ENCODE measurements at regions not wholly inside any gene's neighbourhood (a gene's known extent, or its start where the extent isn't known, plus 50 kb on each side); places are given as distances from the start of the nearest gene placed in this dataset.
"Not testable (repeated sequence)": the region's sequence is repeated elsewhere in the genome, so short reads cannot be mapped to it uniquely, and the experiment has no call there.

DNA sequence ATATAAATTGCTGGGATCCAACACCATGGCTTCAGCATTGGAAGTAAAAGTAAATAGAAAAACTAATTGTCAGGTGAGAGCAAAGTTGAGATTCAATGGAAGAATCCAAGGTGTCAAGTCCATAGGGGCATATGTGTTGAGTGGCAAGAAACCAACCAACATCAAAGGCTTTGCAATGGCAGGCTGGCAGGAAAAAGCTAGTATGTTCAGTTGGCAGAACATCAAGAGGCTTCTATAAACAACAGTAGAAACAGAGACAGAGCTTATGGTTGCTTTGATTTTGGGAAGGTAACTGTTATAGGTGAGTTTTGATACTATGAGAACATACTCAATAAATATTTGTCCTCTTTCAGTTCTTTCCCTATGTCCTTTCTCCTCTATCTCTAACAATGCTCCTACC is 553.7 kb upstream of the MDGA2 start:
- no peak for DNase-seq

DNA sequence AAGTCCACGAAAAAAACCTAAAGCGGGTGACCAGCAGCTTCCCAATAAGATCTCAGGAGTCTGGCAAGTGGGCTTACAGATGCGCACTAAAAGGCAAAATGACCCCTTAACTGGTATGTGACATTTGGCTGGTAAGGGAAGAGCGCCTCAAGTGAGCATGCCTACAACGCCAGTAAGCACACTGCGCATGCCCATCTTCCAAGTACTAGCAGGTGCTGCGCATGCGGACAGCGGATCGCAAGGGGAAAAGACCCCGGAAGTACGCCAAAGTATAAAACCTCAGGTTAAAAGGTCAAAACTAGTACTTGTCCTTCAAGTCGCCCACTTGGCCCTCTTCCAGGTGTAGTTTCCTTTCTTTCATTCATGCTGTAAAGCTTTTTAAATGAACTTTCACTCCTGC is 518.5 kb upstream of the MDGA2 start:
- no peak for DNase-seq

DNA sequence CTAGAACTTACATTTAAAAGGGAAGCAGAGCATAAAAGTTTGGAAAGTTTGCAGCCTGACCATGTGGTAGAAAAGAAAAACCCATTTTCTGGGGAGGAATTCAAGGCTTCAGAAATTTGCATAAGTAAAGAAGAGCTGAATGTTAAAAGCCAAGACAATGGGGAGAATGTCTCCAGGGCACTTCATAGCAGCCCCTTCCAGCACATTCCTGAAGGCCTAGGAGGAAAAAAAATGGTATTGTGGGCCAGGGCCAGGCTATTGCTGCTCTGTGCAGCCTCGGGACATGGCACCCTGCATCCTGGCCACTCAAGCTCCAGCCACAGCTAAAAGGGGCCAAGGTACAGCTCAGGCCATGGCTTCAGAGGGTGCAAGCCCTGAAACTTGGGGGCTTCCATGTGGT is 474.2 kb upstream of the MDGA2 start:
- DNase-seq, result not testable (repeated sequence)

DNA sequence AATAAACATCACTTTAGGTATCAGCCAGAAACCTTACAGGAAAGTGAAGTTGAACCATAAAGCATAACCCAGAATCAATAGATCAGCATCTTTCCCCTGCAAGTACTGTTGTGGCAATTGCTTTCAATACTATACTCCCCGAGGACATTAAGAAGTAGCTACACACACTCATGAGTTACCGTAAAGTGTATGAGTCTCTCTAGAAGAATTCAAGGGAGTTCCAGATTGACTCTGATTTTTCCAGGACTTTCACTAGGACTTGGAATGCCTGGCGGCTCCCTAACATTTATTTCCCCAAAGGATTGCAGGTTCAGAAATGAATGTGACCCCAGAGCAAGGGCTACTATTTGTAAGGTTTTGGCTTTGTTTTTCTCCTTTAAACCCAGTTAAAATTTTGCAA is 465.4 kb upstream of the MDGA2 start:
- DNase-seq, result no peak

DNA sequence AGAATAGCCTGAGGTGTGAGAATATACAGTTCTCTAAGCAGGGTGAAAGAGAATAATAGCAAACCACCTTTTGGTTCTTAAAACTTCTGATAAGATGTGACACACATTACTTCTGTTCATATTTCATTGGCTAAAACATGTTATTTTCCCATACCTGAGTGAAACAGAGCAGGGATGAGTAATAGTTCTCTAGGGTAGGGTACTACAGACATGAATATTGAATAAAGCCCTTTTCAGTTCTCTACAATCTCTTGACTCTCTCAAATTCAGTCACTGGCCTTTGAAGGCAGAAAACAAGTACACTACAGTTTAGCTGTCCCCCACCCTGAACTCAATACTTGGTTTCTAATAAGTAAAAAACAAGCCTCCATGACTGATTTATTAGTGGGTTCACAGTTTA is 454.1 kb upstream of the MDGA2 start:
- no peak for DNase-seq

DNA sequence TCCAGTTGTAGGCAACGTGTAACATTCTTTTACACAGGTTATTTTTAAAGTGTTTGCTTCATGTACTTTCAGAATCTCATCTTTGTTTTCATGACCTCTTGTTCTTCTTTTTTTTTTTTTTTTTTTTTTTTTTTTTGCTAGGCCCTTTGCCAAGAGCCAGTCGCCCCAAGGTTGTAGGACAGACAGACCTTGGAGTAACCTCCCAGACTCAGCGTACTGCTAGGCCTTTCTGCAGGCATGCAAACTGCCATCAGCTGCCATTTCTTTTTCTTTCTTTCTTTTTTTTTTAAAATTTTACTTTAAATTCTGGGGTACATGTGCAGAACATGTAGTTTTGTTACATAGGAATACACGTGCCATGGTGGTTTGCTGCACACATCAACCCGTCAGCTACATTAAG is 452.3 kb upstream of the MDGA2 start:
- no peak for DNase-seq

DNA sequence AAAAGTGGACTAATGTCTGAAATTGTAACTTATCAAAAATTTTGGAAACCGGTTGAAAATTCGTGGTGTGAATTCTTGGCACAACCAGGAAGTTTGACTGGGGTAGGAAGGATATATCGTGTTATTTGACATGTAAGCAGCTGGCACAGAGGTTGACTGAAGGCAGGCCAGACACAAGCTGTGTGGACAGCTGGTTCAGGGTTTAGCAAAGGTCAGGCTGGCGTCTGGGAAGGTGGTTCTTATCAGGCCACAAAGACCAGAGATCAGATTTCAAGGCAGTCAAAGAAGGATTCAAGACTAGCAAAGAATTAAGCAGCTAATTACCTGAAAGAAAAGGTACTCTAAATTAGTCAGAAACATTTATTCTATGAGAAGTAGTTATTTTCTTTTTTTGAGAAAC is 450.2 kb upstream of the MDGA2 start:
- DNase-seq, result no peak

DNA sequence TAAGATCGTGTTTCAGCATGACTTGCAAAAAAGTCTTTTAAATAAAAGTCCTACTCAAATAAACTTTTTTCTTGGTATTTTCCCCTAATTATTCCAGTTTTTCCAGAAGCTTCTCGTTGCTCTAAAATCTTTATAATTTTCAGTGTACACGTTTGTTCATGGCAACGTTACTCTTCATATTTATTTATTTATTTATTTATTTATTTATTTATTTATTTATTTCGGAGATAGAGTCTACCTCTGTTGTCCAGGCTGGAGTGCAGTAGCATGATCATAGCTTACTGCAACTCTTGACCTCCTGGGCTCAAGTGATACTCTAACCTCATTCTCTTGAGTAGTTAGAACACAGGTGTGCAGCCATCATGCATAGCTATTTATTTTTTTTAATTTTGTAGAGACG is 438.3 kb upstream of the MDGA2 start:
- no peak for DNase-seq

DNA sequence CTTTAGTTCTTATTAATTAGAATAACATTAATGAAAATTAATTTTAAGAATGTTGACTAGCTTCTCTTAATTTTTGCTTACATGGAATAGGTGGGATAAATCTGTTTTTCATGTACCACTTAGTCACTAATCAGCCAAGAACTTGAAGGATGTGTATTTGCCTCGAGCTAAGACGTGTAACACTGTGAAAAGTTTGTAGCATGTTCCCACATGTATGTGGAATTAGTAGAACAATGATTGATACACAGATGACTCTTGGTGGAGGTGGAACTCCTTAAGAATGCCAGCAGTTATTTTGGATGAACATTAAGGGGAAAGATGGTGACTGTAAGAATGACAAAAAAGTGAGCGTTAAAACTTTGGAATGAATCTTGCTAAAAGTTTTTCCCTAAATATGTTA is 435.7 kb upstream of the MDGA2 start:
- DNase-seq, result no peak

DNA sequence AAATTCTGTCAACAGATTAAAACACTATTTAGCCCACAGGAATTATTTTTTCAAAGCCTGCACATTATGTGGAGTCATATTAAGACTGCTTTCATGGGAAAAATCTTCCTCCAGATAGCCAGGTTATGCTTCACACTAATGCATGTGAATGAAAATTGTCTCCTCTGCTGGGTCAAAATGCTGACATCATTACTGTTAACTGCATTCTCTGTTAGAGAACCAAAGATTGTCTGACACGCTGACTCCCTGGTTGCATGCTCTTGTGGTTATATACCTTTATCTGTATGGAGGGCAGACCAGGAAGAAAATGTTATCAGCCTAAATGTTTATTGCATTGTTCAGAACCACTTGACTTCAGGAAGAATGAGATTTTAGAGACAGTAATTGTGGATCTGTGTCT is 432.2 kb upstream of the MDGA2 start:
- DNase-seq, result no peak

DNA sequence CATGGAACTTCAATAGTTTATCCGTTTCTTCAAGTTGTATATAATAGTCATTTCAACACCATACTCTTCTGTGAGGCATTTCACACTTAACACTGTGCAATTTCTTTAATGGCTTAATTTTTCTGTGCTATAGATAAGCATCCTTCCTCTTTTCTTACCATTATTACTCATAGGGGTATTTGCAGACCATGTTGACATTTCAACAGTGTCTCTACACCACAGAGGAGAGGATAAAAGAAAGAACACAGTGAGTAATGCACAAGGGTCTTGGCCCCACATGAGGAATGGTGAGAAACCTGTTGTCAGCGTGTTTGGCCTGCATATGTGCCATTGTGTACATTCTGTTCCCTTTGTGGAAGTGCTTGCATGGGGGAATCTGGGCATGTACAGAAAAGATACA is 421.5 kb upstream of the MDGA2 start:
- no peak for DNase-seq

DNA sequence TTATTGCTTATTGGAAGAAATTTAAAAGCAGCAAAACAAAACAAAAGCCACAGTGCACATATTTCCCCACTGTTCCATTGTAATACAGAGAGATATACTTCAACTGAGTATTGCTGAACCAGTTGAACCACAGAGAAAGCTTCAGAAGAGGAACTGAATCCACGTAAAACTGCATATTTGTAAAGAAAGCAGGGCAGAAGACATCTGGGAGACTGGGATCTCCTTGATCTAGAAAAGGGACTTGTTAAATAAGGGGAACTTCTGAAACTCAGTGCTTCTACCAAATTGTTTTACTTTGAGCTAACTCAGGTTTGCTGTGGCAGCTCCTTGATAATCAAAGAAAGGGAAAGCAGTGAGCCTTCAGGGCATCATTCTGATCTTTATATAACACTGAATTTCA is 411.1 kb upstream of the MDGA2 start:
- no peak for DNase-seq

DNA sequence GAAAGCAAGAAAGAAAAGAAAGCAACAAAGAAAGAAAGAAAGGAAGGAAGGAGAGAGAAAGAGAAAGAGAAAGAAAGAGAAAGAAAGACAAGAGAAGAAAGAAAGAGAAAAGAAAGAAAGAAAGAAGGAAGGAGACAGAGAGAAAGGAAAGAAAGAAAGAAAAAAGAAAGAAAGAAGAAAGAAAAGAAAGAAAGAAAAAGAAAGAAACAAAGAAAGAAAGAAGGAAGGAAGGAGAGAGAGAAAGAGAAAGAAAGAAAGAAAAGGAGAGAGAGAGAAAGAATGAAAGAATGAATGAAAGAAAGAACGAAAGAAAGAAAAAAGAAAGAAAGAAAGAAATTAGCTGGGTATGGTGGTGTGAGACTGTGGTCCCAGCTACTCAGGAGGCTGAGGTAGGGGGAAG is 400.1 kb upstream of the MDGA2 start:
- DNase-seq, result no peak

DNA sequence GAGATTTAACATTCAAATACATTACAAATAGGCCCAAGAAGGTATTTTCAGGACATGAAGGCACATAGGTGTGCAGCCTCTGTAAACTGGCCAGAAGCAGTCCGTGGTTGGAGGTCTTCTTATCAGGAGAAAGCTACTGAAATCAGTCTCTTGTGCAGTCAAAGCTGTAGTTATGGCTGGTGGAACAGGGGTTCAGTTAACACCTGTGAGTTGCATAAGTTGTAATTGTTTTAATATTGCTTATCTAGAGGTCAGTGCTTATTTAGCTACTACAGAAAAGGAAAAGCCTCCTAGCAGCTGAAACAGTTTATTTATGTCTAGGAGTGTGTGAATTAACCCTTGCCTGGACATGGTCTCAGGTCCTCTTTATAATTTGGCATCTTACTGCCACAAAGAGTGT is 377.6 kb upstream of the MDGA2 start:
- no peak for DNase-seq

DNA sequence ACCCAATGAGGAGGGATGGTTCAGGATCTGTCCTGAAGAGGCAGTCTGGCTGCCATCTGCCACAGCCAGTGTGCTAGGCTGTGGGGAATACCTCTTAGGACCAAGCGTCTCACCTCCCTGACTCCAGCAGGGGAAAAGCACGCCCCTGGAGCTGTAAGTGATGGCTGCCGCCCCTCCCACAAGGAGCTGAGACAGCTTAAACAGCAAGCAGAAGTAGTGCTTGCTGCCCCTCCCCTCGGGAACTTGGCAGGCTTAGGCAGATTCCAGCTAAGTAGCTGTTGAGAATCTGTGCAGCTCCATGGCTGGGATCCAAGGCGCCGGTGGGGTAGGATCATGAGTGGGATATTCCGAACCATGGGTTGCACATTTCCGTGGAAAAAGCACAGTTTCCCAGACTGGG is 360.4 kb upstream of the MDGA2 start:
- no peak for DNase-seq

DNA sequence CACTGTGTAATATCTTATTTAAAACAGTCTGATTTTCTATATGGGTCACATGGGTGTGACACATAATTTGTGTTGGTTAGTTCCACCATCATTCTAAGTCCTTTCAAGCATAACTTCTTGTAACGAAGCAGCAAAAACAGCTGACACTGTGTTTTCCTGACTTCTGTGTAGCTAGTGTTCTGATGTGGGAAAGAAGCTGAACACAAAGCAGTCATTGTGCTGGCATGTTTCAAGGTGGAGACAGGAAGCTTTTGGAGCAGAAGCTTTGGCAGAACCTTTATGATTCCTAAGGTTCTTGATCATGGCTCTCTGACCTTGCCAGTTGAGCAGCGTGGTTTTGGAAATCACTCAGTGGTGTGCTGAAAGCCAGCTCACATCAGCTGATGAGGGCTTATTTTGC is 351.7 kb upstream of the MDGA2 start:
- no peak for DNase-seq

DNA sequence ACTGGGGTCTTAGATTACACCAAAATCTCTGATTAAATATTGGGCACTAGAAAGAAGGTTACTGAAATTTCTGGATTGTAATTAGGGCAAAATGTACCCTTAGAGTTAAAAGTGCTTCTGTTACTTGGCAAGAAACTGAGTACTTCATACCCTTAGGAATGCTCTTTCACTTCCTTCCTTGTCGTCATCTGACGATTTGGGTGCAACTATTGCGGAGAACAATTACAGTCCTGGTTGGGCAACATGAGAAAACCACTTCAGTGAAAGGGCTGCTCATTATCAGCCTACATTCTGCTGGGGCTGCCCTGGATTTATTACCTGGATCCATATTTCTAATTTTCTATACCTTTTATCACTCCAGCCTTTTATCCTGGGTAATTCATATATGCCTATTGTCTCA is 348.5 kb upstream of the MDGA2 start:
- no peak for DNase-seq

DNA sequence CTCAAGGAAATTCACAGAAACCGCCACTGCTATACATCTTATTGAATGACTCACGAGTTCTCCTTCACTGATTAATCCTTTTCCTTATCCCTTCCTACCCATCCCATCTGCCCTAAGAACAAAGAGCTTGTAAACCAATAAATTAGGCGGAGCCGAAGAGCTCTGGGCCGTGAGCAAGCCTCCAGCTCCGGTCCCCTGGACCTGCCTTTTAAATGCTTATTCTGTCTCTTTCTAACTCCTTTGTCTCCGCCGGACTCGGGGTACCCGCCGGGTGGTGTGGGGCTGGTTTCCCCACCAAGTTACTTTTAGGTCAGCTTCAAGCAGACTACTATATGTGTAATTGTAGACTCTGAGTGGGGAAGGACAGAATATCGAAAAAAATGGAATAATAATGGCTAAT is 336.1 kb upstream of the MDGA2 start:
- not testable (repeated sequence) for DNase-seq

DNA sequence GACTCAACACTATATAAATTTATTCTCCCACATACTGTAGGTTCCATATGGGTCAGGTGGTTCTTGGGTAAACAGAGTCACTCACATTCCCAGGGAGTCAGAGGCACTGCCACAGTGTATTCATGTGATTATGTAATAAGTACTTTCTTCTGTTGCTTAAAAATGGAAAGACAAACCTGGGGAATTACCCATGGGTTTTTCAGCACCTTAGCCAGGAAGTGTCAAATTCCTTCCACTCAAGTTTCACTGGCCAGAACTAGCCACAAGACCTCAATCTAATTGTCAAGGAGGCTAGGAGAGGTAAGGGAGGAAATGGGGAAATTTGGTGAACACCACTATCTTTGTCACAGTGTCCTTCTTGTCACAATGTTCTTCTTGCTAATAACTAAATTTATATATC is 333.2 kb upstream of the MDGA2 start:
- no peak for DNase-seq

DNA sequence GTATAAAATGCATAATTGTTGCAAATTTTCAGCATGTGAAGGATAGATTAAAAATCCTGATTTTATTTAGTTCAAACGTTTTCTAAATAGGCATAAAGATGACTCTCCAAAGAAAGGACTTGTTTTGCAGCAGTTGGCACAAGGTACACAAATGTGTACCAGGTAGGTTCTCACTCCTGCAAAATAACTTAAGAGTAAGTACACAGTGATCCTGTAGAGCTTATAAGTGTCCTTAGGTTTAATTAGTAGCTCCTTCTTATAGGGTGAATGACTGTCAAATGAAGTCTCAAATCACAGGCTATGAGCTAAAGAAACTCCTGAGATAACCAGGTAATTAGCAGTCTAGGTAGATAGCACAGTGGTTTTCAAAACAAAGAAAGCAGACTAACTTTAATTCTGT is 330.6 kb upstream of the MDGA2 start:
- no peak for DNase-seq

DNA sequence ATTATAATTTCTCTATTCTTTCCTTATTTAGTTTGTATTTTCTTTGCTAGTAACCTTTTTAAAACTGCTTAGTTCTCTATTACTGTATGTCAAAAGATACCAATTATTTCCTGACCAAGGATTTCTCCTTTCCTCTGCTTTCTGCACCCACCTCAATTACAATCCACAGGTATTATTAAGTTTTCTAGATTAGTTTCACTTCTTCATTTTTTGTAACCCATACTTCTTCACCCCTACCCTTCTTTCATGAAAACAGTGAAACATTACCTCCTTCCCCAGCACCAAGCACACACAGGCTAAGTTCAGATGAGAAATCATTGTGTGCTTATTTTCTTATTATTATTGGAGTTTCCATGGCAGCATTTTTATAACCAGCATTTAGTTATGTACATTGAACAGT is 318.5 kb upstream of the MDGA2 start:
- no peak for DNase-seq

DNA sequence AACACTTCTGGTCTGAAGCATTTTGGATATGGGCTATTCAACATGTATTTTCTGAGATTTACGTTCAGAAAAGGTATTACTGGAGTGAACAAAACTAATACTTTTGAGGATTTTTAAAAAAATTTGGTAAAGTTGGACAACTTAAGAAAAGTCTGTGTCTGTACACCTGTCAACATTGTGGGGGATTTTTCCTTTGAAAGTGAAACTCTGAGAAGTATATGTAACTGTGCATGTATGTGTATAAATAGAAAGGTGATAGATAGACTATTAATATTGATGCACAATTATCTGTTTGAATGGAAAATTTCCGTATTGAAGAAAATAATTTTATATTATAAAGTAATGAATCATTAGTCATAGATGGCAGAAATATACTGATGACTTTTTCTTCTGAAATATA is 312.8 kb upstream of the MDGA2 start:
- DNase-seq, result no peak

DNA sequence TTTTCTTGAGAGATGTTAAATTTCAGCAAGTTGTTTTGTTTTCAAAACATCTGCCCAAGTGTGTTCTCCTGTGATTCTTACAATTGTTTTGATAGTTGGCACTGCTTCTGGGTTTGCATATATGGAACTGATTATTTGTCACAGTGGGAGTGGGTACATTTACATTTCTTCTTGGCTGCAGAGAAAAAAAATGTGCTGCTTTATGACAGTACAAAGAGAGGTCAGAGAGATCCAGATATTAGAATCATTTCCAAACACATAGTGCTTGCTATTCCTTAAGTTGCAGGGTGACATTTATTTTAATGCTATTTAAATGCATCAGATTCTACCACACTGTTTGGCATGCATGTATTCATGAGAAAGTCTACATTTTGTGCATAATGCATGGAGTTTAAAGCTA is 303.5 kb upstream of the MDGA2 start:
- no peak for DNase-seq

DNA sequence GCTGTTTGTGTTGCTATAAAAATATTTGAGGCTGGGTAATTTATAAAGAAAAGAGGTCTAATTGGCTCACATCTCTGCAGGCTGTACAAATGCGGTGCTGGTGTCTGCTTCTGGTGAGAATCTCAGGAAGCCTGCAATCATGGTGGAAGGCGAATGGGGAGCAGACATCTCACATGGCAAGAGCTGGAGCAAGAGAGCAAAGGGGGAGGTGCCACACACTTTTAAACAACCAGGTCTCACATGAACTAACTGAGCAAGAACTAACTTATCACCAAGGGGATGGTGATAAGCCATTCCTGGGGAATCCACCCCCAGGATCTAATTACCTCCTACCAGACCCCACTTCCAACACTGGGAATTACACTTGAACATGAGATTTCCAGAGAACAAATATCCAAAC is 300.7 kb upstream of the MDGA2 start:
- DNase-seq, result no peak

DNA sequence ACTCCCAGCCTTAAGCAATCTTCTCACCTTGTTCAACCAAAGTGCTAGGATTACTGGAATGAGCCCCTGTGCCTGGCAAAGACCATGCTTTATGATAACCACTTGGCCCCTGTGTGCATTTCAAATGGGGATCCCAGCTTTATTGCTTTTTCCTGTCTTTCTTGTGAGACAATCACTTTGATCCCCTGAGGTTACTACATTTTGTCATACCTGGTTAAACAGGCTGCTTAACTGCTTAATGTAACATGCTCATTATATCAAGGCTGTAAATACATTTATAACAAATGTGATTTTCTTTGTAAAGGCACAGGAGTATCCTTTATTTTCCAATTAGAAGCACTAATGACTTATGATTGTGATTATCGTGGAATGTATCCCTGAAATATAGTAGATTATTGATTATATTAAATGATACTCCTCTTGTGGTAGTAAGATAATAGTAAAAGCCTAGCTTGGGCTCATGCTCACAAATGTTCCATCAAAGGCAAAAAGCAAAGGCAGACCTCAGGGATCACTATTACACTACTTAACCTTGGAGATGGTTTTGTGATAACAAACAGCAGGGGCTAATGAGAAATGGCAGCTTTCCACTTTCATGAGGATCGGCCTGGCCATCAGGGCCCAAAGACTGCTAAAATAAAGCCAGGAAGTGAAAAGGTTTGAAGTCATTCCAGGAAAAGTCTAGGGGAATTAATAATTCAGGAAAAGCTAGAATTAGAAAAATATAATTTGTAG is 290.8 kb upstream of the MDGA2 start:
- no peak for DNase-seq

DNA sequence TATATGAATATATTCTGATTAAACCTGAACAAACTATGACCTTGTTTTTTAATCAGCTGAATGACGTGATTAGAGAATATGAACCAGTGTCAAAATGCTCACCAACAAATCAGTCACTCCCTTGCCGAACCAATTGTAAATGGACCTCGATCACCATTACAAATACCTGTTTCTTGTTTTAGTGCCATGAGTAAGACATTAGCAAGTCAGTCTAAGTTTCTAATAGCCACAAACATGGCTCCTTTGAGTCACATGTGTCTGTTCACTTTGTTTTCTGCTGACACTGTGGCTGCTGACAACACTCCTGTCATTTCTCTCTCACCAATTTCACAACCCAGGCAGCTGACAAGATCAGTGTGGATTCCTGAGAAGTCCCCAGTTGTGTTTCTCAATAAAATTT is 286.2 kb upstream of the MDGA2 start:
- no peak for DNase-seq

Measured in CD4-positive, alpha-beta T cell treated with Interleukin-21 for 1 hour (primary cell).